CD4-positive, alpha-beta T cell treated with Interleukin-12 subunit alpha and Interleukin-12 subunit beta, for 1 hour (primary cell): ENCODE measurements at regions not wholly inside any gene's neighbourhood (a gene's known extent, or its start where the extent isn't known, plus 50 kb on each side); places are given as distances from the start of the nearest gene placed in this dataset.
A peak's percentile ranks its signal among the peaks of the same experiment; 100 is the strongest.

Experiments used
- DNase-seq: peaks from one replicate; pipeline ENCODE4 v3.0.0-alpha.2; 2020

DNA sequence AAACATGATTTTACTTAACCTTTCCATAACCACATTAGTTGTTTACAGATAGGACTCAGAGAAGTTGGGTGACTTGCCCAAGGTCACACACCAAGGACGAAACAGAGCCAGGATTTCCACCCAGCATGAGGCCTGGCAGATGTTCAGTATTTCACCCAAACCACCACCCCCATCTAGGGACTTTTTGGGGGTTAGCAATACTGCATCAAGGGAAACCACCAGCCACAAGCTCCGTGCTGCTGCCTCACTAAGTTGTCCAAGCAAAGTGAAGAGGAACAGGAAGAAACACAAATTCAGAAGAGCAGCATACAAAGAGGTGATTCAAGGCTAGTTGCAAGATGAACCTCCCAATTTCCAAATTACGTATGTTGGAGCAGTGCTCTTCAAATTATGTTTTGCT is 219.6 kb upstream of the RORB start:
- DNase-seq, result peak; percentile 45

- no peak for DNase-seq
These were observed 215.5 kb upstream of the RORB start for GRCh38 chr9:74281674-74282073.

DNA sequence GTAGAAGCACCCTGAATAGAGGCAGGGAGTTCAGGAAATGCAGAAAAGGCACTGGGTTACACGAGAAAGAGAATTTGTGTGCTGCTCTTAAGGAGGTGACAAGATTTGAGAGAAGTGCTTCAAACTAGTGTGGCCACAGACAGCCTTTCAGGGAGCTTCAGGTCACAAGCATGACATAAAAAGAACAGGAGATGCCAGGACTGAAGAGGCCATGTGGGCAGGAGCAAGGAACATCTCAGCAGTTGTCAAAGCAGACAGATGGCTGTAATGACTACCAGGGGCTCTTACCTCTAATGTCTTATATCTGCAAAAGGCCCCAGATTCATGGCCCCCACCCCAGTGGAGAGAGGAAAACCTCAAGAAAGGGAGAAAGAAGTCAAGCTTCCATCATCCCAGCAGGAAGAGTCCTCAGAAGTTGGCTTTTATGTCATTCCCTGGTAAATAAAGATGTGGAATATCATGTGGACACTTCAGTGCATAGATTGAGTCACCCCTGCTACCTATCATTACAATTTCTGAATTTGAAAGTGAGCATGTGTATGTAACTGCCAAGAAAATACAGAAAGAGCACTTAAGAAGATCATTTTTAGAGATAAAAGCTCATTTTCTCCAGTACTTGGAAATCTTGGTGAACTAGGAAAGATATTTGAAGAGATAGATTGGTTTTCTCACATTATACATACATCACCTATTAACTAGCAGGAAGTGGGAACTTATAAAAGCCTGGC is 214.4 kb upstream of the RORB start:
- DNase-seq, result no peak

- no peak for DNase-seq
These were observed 212.3 kb upstream of the RORB start for GRCh38 chr9:74284581-74285450.

GRCh38 chr9:74293479-74293878 is 203.7 kb upstream of the RORB start:
- no peak for DNase-seq

- DNase-seq, result no peak
These were observed 193.2 kb upstream of the RORB start for GRCh38 chr9:74303945-74304344.

DNA sequence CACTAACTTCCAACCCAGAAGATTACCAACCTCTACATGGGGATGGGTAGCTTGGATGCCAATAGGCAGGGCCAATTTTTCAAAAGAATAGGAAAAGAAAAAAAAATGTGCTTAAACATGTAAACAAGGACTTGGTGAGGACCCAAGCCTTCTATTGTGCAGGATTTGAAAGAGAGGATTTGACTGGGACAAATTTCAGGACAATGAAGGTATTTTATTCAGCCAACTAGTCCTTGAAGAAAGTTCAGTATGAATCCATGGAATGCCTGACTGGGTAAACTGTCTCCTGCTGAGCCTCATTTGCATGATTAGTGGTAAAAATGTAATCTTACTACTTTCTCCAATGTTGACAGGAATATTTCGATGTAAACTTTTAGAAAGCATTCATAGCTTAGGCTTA is 192.5 kb upstream of the RORB start:
- no peak for DNase-seq

- DNase-seq, result no peak
These were observed 187.5 kb upstream of the RORB start for GRCh38 chr9:74309654-74310053.

- no peak for DNase-seq
These were observed 179.9 kb upstream of the RORB start for GRCh38 chr9:74317235-74317634.

- no peak for DNase-seq
These were observed 175.7 kb upstream of the RORB start for GRCh38 chr9:74321396-74321795.

DNA sequence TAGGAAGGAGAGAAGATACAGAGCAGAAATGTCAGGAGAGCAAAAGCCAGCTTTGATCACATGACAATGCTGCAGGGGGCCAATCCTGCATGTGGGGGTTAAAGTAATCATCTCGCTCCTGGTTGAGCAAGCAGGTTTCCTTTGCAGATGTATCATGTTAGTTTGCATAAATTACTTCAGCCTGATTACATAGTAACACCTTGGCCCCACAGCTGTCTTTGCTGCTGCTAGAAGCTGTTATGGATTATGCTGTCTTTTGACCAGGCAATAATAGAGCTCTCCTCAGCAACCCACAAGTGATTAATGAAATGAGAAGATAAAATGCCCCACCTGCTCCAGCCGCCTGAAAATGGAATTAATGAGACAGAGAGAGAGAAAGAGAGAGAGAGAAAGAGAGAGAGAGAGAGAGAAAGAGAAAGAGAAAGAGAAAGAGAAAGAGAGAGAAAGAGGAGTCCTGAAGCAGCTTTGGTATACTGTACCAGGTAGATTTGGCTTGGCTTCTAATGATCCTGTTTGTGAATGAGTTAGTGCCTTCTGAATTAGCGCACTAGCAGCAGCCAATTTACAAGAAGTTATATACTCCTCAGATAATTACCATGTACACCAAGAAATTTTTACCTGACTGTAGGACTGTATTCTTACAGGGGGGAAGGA is 174.3 kb upstream of the RORB start:
- peak; percentile 0 for DNase-seq

GRCh38 chr9:74330487-74331214 is 166.5 kb upstream of the RORB start:
- no peak for DNase-seq

DNA sequence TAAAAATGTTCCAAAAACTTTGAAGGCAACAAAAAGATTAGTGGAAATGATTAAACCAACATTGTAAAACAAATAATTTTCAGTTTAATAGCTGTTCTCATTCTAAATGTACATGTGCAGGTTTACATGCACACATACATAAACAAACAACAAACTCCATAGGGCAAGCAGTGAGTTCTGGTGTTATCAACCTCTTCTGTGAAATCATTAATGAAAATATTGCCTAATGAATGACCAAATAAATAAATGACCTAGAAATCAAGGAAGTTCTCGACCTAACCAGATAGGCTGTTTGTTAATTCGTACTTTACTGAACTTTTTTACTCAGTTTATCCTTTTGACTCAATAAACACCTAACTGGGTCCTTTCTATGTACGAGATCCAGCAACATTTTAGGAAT is 165.5 kb upstream of the RORB start:
- DNase-seq, result no peak

DNA sequence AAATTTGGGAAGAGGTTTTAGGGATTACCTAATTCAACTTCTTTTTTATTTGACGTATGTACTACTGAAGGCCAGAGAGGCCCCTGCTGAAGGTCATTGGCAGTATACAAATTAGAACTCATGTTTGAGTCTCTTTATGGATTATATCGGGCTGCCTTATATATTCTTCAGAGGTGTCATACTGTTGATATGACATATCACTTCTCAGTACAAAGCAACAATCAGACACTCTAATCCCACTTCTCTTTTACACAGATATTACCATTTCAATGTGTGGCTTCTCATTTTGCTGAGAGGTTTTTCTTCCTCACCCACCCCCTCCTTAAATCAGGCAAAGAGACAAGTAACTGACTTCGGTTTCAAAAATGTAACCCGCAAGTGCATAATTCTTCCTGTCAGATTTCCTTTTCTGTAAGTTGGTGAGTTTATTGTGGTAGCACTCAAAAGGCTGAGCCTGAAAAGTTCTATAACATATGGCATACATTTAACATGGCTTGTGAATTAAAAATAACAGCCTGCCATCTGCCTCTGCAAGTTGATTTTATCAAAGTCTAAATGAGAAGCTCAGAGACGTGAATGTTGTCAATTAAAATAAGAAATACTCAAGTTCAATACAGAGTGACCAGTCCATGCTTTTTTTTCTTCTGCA is 163.6 kb upstream of the RORB start:
- DNase-seq, result peak; percentile 0

- no peak for DNase-seq
These were observed 162.9 kb upstream of the RORB start for GRCh38 chr9:74334271-74334670.

GRCh38 chr9:74336161-74336560 is 161.0 kb upstream of the RORB start:
- no peak for DNase-seq

- no peak for DNase-seq
These were observed 148.4 kb upstream of the RORB start for GRCh38 chr9:74348777-74349176.

GRCh38 chr9:74355107-74355506 is 142.0 kb upstream of the RORB start:
- no peak for DNase-seq

GRCh38 chr9:74357577-74357976 is 139.6 kb upstream of the RORB start:
- DNase-seq, result no peak

- DNase-seq, result no peak
These were observed 138.2 kb upstream of the RORB start for GRCh38 chr9:74358959-74359358.

DNA sequence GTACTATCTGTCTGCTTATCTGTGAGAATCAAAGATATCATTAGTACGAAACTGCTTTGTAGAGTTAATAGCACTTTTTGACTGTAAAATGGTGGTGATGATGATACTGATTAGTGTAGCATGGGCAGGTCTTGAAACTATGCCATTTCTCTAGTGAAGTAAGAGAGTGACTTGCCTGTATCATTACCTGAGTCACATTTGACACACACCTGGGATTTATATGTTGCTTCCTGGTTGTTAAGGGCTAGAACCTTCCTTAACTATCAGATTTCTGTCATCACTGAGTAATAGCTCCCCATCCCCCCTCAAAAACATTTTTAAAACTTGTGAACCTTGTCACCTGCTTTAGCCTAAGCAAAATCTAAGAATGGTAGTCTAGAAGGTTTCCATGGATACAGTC is 135.6 kb upstream of the RORB start:
- DNase-seq, result no peak

DNA sequence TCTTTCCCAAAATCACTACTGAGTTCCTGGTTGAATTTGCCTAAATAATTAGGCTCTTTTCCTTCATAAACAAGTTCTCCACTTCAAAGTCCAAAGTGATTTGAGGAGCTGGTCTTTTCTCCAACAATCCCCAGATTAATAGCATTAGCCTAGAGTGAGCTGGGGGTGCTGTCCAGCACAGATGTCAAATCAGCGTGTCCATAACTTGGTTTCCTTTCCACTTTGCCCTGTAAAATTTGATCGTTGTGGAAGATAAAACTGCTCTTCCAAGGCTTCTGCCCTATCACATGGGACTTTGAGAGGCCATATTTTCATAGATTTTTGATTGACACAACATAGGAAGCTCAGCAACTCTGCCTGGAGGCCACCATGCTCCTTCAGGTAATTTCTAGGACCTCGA is 134.7 kb upstream of the RORB start:
- no peak for DNase-seq

GRCh38 chr9:74366111-74366510 is 131.0 kb upstream of the RORB start:
- no peak for DNase-seq
